SH-SY5Y (cell line): ENCODE measurements at regions not wholly inside any gene's neighbourhood (a gene's known extent, or its start where the extent isn't known, plus 50 kb on each side); places are given as distances from the start of the nearest gene placed in this dataset.

Experiments
- GATA2 ChIP-seq: IDR thresholded peaks from 2 replicates; pipeline ENCODE4 v1.6.1; 2011; ENCODE audit warnings: mild to moderate bottlenecking, low read depth, low read length
- GATA3 ChIP-seq: IDR thresholded peaks from 2 replicates; pipeline ENCODE4 v1.6.1; 2011; ENCODE audit warnings: low read depth, mild to moderate bottlenecking, low read length, moderate library complexity

GRCh38 chr20:51118216-51118615, 95.3 kb upstream of the KCNG1 start:
- TF ChIP-seq GATA2 (no peak), GATA3 (no peak)
